Loucy (cell line): ENCODE measurements at regions not wholly inside any gene's neighbourhood (a gene's known extent, or its start where the extent isn't known, plus 50 kb on each side); places are given as distances from the start of the nearest gene placed in this dataset.

Source experiments
- EZH2phosphoT487 ChIP-seq: fragments of 200-600 bp; IDR thresholded peaks from 2 replicates; pipeline ENCODE4 v1.6.1; 2018; ENCODE audit warnings: antibody characterized with exemption, mild to moderate bottlenecking, moderate library complexity, borderline replicate concordance
- TF ChIP-seq, protein P1 (sequence below): fragments of 200-600 bp; sonication (generic); conservative IDR thresholded peaks from 2 replicates; pipeline ENCODE4 v1.5.1; 2014; ENCODE audit warnings: mild to moderate bottlenecking, antibody characterized with exemption, low read length

- TF ChIP-seq, protein P1, sequence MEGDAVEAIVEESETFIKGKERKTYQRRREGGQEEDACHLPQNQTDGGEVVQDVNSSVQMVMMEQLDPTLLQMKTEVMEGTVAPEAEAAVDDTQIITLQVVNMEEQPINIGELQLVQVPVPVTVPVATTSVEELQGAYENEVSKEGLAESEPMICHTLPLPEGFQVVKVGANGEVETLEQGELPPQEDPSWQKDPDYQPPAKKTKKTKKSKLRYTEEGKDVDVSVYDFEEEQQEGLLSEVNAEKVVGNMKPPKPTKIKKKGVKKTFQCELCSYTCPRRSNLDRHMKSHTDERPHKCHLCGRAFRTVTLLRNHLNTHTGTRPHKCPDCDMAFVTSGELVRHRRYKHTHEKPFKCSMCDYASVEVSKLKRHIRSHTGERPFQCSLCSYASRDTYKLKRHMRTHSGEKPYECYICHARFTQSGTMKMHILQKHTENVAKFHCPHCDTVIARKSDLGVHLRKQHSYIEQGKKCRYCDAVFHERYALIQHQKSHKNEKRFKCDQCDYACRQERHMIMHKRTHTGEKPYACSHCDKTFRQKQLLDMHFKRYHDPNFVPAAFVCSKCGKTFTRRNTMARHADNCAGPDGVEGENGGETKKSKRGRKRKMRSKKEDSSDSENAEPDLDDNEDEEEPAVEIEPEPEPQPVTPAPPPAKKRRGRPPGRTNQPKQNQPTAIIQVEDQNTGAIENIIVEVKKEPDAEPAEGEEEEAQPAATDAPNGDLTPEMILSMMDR: no peak
- TF ChIP-seq EZH2phosphoT487: no peak
Observed at GRCh38 chr3:73299184-73299691, 237.8 kb downstream of the EBLN2 start.
